ENCODE measurements at regions not wholly inside any gene's neighbourhood (a gene's known extent, or its start where the extent isn't known, plus 50 kb on each side); places are given as distances from the start of the nearest gene placed in this dataset.
A peak's percentile ranks its signal among the peaks of the same experiment; 100 is the strongest.

GRCh38 chr5:60403343-60404006, 296.5 kb downstream of the DEPDC1B start:
- no peak for DNase-seq (ENCODE audit: low read depth)
- TF ChIP-seq CTCF (conservative IDR thresholded peaks at IDR 0.05; ENCODE audit: low read depth, low read length) = no peak
- H3K4me3 ChIP-seq (ENCODE audit: low read depth, low read length) = no peak overlapping the region

- no peak overlapping the region for H3K4me3 ChIP-seq (ENCODE audit: low read depth, low read length)
- TF ChIP-seq CTCF (conservative IDR thresholded peaks at IDR 0.05; ENCODE audit: low read depth, low read length) = no peak
Observed at GRCh38 chr5:60402161-60402785, 297.7 kb downstream of the DEPDC1B start.

GRCh38 chr5:60401526-60401925, 298.4 kb downstream of the DEPDC1B start:
- TF ChIP-seq CTCF (conservative IDR thresholded peaks at IDR 0.05; ENCODE audit: low read depth, low read length) = no peak
- no peak for DNase-seq (ENCODE audit: low read depth)
- no peak overlapping the region for H3K4me3 ChIP-seq (ENCODE audit: low read depth, low read length)

More at GRCh38 chr5:60402161-60402785, 297.7 kb downstream of the DEPDC1B start:
- DNase-seq (ENCODE audit: low read depth) = no peak

- no peak overlapping the region for H3K4me3 ChIP-seq (ENCODE audit: low read depth, low read length)
- no peak for TF ChIP-seq CTCF (conservative IDR thresholded peaks at IDR 0.05; ENCODE audit: low read depth, low read length)
- DNase-seq (ENCODE audit: low read depth) = no peak
Observed at GRCh38 chr5:60399507-60399906, 300.5 kb downstream of the DEPDC1B start.

- peak; percentile 7 for DNase-seq (ENCODE audit: low read depth)
- peak; percentile 42 for TF ChIP-seq CTCF (conservative IDR thresholded peaks at IDR 0.05; ENCODE audit: low read depth, low read length)
- no peak overlapping the region for H3K4me3 ChIP-seq (ENCODE audit: low read depth, low read length)
Observed at GRCh38 chr5:60395712-60396329, 304.1 kb downstream of the DEPDC1B start.

GRCh38 chr5:60387051-60387440, 312.9 kb downstream of the DEPDC1B start:
- DNase-seq (ENCODE audit: low read depth) = peak; percentile 16
- H3K4me3 ChIP-seq (ENCODE audit: low read depth, low read length) = no peak overlapping the region
- TF ChIP-seq CTCF (conservative IDR thresholded peaks at IDR 0.05; ENCODE audit: low read depth, low read length) = no peak

All from choroid plexus epithelial cell (primary cell).